ENCODE measurements at regions not wholly inside any gene's neighbourhood (a gene's known extent, or its start where the extent isn't known, plus 50 kb on each side); places are given as distances from the start of the nearest gene placed in this dataset.

DNA sequence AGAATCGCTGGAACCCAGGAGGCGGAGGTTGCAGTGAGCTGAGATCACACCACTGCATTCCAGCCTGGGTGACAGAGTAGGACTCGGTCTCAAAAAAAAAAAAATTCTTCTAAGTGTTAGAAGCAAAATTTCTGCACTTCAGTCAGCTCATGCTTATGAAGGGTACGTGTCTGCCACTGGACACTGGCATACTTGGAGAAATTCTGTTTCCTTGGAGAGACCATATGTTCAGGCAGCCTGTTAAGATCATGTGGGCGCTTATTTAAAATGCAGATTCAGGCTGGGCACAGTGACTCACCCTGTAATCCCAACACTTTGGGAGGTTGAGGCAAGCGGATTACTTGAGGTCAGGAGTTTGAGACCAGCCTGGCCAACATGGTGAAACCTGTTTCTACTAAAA, 85.6 kb upstream of the IQSEC1 start:
- Histone ChIP-seq H3K4me1 (no peaks in the 10 kb centered on the region), H3K9me3 (peaks cover 0 to 3% (median 0%) of the 10 kb centered on the region in 4 donors), H3K27me3 (no peaks in the 10 kb centered on the region), H3K36me3 (peaks cover 0 to 3% (median 0%) of the 10 kb centered on the region in 4 donors), H3K4me3 (no peak overlapping the region), H3K27ac (no peak overlapping the region)
- TF ChIP-seq, protein P1, sequence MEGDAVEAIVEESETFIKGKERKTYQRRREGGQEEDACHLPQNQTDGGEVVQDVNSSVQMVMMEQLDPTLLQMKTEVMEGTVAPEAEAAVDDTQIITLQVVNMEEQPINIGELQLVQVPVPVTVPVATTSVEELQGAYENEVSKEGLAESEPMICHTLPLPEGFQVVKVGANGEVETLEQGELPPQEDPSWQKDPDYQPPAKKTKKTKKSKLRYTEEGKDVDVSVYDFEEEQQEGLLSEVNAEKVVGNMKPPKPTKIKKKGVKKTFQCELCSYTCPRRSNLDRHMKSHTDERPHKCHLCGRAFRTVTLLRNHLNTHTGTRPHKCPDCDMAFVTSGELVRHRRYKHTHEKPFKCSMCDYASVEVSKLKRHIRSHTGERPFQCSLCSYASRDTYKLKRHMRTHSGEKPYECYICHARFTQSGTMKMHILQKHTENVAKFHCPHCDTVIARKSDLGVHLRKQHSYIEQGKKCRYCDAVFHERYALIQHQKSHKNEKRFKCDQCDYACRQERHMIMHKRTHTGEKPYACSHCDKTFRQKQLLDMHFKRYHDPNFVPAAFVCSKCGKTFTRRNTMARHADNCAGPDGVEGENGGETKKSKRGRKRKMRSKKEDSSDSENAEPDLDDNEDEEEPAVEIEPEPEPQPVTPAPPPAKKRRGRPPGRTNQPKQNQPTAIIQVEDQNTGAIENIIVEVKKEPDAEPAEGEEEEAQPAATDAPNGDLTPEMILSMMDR (IDR thresholded peaks at IDR 0.05) = no peak
- TF ChIP-seq POLR2A (IDR thresholded peaks at IDR 0.05) = no peak
- ATAC-seq (no peak), DNase-seq (no peak)
- 86% methylated on average over 4 of the region's 6 CpGs for WGBS (ENCODE audit: insufficient coverage, low coverage, low lambda C conversion rate, missing lambda C conversion rate)
- intact Hi-C loops (cut with DNase I) = no loop called here

DNA sequence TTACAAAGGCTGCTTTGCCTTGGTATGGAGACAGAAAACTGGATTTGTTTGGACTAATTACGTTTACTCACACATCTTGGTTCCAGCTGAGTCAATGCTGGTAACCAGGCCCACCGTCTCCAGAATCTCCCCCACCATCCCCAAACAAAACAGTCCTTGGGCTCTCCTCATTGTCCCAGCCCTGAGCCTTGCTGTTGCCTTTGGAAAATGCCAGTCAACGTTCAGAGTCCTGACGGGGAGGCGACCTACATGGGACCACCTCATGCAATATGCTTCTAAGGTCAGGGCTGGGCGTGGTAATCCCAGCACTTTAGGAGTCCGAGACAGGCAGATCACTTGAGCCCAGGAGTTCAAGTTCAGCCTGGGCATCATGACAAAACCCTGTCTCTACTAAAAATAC, 85.2 kb upstream of the IQSEC1 start:
- H3K27ac ChIP-seq = no peak overlapping the region
- H3K4me3 ChIP-seq = no peak overlapping the region
- DNase-seq = no peak
- TF ChIP-seq POLR2A (IDR thresholded peaks at IDR 0.05) = no peak
- TF ChIP-seq, protein P1 (IDR thresholded peaks at IDR 0.05) = no peak
- peaks cover 0 to 3% (median 0%) of the 10 kb centered on the region in 4 donors for H3K9me3 ChIP-seq
- no peaks in the 10 kb centered on the region for H3K4me1 ChIP-seq
- ATAC-seq = no peak
- H3K36me3 ChIP-seq = peaks cover 0 to 3% (median 0%) of the 10 kb centered on the region in 4 donors
- 67% methylated on average over 1 of the region's 7 CpGs for WGBS (ENCODE audit: insufficient coverage, low coverage, low lambda C conversion rate, missing lambda C conversion rate)
- intact Hi-C loops (cut with DNase I) = no loop called here
- no peaks in the 10 kb centered on the region for H3K27me3 ChIP-seq

DNA sequence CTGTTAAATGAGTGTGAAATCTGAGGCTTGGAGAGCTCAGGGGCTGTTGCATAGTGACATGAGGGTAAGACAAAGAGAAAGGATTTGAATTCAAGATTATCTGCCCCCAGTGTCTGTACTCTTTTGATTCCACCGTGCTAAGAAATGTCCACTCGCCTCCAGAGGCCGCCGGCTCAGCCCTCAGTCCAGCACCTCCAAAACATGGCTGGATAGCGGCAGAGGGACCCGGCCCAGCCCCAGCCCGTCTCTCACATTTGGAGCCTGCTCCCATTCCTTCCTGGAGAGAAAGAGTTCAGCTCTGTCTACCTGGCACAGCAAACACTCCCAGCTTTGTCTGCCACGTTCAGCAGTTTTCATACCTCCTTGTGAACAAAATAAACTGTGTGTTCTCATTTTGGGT, 84.8 kb upstream of the IQSEC1 start:
- 71% methylated on average over 1 of the region's 8 CpGs for WGBS (ENCODE audit: insufficient coverage, low coverage, low lambda C conversion rate, missing lambda C conversion rate)
- DNase-seq (peak in 1 of 3 donors; percentile 27), ATAC-seq (no peak)
- TF ChIP-seq POLR2A (IDR thresholded peaks at IDR 0.05) = no peak
- TF ChIP-seq, protein P1 (IDR thresholded peaks at IDR 0.05) = no peak
- intact Hi-C loops (cut with DNase I) = no loop called here
- Histone ChIP-seq H3K9me3 (peaks cover 0 to 3% (median 0%) of the 10 kb centered on the region in 4 donors), H3K4me3 (no peak overlapping the region), H3K27me3 (no peaks in the 10 kb centered on the region), H3K27ac (no peak overlapping the region), H3K4me1 (no peaks in the 10 kb centered on the region), H3K36me3 (peaks cover 0 to 3% (median 0%) of the 10 kb centered on the region in 4 donors)

DNA sequence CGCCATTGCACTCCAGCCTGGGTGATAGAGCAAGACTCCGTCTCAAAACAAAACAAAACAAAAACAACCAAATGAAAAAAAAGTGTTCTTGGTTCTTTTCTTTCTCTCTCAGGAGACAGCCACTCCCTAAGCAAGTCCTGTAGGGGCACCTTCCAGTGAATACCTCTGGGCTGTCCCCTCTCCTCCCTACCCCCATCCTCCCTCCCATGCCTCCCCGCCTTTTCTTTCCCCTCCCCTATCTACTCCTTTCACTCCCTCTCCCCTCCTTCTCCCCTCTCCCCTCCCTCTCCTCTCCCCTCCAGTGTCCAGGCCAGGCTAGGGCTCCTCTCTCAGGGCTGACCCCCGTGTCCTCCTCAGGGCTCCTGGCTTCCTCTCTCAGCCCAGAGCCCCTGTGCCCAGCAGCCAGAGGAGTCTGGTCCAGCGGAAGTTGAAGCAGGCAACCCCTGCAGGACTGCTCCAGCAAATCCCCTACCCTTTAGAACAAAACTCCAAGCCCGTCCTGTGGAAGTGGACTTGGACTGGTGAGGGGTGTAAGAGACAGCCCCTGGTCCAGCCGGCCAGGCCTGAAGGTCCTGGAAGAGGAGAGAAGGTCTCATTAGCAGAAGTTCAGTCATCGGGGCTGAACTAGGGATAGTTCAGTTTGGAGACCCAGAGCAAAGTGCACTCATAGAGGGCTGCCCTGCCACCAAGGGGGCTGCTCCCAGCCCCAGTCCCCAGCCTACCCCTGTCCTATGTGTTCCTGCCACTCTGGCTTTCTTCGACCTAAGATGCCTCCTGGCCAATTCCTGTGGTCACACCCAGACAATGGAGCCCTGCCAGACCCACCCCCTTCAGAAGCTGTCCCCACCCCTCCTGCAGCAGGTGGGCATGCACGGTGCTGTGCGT, 79.8 kb upstream of the IQSEC1 start:
- Histone ChIP-seq H3K4me1 (no peaks in the 10 kb centered on the region), H3K36me3 (peaks cover 0 to 3% (median 0%) of the 10 kb centered on the region in 4 donors), H3K9me3 (peaks cover 0 to 3% (median 0%) of the 10 kb centered on the region in 4 donors), H3K27ac (no peak overlapping the region), H3K27me3 (no peaks in the 10 kb centered on the region), H3K4me3 (no peak overlapping the region)
- intact Hi-C loops (cut with DNase I) = no loop called here
- TF ChIP-seq, protein P1 (IDR thresholded peaks at IDR 0.05) = no peak
- no peak for TF ChIP-seq POLR2A (IDR thresholded peaks at IDR 0.05)
- 82% methylated on average over 6 of the region's 11 CpGs for WGBS (ENCODE audit: insufficient coverage, low coverage, low lambda C conversion rate, missing lambda C conversion rate)
- DNase-seq (no peak), ATAC-seq (no peak)

Data from right lobe of liver (tissue), 6 donors.